ENCODE measurements at regions not wholly inside any gene's neighbourhood (a gene's known extent, or its start where the extent isn't known, plus 50 kb on each side); places are given as distances from the start of the nearest gene placed in this dataset.

DNA sequence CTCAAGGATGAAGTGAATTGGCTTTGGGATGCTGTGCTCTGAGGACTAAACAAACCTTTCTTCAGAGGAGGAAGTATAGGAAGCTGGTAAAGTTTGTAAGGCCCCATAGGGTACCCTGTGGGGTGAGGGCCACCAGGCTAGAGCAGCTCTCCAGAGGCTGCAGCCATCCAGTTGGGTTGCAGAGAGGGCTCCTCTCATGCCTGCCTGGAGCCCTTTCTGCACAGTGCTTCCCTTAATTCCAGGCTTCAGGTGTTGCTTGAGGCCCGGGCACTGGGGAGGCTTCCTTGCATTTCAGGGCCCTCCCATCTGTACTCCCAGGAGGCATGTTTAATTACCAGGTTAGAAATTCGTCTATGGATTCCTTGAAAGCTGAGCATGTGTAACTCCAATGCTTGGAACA, 95.3 kb upstream of the FSTL4 start:
- TF ChIP-seq, protein P1, sequence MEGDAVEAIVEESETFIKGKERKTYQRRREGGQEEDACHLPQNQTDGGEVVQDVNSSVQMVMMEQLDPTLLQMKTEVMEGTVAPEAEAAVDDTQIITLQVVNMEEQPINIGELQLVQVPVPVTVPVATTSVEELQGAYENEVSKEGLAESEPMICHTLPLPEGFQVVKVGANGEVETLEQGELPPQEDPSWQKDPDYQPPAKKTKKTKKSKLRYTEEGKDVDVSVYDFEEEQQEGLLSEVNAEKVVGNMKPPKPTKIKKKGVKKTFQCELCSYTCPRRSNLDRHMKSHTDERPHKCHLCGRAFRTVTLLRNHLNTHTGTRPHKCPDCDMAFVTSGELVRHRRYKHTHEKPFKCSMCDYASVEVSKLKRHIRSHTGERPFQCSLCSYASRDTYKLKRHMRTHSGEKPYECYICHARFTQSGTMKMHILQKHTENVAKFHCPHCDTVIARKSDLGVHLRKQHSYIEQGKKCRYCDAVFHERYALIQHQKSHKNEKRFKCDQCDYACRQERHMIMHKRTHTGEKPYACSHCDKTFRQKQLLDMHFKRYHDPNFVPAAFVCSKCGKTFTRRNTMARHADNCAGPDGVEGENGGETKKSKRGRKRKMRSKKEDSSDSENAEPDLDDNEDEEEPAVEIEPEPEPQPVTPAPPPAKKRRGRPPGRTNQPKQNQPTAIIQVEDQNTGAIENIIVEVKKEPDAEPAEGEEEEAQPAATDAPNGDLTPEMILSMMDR (IDR thresholded peaks at IDR 0.05; ENCODE audit: extremely low read depth, missing control alignments), result no peak
- DNase-seq (ENCODE audit: low spot score), result no peak

DNA sequence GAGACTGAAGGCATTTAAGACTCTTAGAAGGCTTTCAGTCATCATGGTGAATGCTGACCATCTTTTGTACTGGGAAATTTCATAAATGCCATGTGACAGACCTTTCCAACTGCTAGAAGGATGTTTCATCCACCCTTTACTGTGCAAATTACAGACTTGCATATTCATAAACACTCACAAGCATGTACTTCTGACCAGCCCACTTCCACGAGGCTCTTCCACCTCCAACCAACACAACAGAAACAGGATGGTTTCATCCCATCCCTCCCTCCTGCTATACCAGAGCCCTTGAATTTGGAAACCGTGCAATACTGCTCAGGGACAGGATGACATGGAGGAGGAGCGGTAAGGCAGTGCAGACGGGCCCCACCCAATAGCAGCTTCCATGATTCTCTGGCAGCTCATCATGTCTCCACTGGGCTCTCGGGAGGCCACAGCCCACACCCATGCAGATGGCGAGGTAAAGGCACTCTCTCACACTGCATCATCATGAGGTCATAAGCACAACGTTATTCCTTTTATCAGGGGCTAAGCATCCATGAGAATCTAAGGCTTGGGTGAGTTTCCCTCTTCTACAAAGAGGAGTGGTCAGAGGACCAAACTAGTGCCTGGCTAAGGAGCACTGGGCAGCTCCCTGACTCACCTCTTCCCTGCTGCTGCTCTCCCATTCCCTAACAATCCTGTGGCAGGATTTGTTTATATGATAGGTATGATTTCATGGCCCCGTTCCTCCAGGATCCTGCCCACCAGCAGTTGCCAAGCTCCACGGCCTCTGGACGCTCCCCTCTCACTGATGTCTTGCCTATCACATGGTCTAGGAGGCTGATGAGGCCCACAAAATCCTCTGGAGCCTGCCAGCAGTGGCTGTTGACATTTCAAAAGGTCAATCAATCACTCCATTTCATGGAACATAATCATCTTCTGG, 94.4 kb upstream of the FSTL4 start:
- TF ChIP-seq, protein P1 (IDR thresholded peaks at IDR 0.05; ENCODE audit: extremely low read depth, missing control alignments), result no peak

GRCh38 chr5:133705331-133705730, 93.0 kb upstream of the FSTL4 start:
- DNase-seq (ENCODE audit: low spot score), result no peak
- TF ChIP-seq, protein P1 (IDR thresholded peaks at IDR 0.05; ENCODE audit: extremely low read depth, missing control alignments), result no peak

More for the DNA sequence above, 94.4 kb upstream of the FSTL4 start:
- no peak for DNase-seq (ENCODE audit: low spot score)

DNA sequence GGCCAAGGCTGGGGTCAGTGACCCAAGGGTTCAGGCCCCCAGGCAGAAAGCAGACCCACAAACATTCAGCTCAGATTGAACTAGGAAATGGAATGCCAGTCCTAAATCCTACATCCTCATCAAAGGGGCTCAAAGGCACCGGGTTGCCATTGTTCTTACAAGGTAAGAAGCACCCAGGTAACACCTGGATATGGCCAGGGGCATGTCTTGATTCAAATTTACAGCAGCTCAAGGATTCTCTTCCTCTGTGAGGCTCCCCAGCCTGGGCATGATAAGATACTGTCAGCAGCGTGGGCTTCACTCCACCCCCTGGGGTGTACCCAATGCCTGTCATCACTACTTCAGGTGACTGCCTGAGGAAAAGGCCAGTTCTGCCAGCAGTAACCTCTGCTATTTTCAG, 92.1 kb upstream of the FSTL4 start:
- TF ChIP-seq, protein P1 (IDR thresholded peaks at IDR 0.05; ENCODE audit: extremely low read depth, missing control alignments), result no peak
- no peak for DNase-seq (ENCODE audit: low spot score)

DNA sequence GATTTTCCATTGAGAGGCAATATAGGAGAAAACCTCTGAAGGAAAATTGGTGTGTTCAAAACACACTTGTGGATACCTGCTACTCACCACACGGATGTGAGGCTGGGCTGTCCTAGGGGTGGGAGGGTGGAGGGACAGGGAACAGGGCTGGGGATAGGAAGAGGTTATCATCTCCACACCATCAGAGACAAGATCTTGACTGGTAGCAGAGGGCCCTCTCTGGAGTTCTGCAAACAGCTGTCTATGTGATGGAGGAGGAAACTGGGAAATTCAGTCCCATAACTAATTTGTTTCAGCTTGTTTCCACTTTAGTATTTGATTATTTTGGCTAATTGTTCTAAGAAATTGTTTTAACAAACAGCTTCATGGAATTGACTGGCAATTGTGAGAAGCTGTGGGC, 91.6 kb upstream of the FSTL4 start:
- TF ChIP-seq, protein P1 (IDR thresholded peaks at IDR 0.05; ENCODE audit: extremely low read depth, missing control alignments), result no peak
- no peak for DNase-seq (ENCODE audit: low spot score)

- TF ChIP-seq, protein P1 (IDR thresholded peaks at IDR 0.05; ENCODE audit: extremely low read depth, missing control alignments), result no peak
- DNase-seq (ENCODE audit: low spot score), result no peak
Observed at GRCh38 chr5:133702791-133703770, 90.7 kb upstream of the FSTL4 start.

All from GM20000 (cell line).